HG03469 (cell line): ENCODE measurements at regions not wholly inside any gene's neighbourhood (a gene's known extent, or its start where the extent isn't known, plus 50 kb on each side); places are given as distances from the start of the nearest gene placed in this dataset.

ENCODE experiments used
- ATAC-seq: cut with Tn5 transposase; IDR thresholded peaks from one replicate; pipeline ENCODE4 v1.9.1; 2021; ENCODE audit warnings: mild to moderate bottlenecking, moderate library complexity, moderate number of reproducible peaks; ENCODE audit not compliant: unreplicated experiment

- ATAC-seq = no peak
These were observed 83.1 kb upstream of the IRF2BP2 start for GRCh38 chr1:234692966-234693580.

GRCh38 chr1:234691567-234691966 lies 81.6 kb upstream of the IRF2BP2 start:
- no peak for ATAC-seq

- ATAC-seq = no peak
These were observed 80.9 kb upstream of the IRF2BP2 start for GRCh38 chr1:234690872-234691271.

- no peak for ATAC-seq
These were observed 79.3 kb upstream of the IRF2BP2 start for GRCh38 chr1:234689236-234689635.

GRCh38 chr1:234687011-234687410 lies 77.0 kb upstream of the IRF2BP2 start:
- ATAC-seq = no peak

- ATAC-seq = no peak
These were observed 76.1 kb upstream of the IRF2BP2 start for GRCh38 chr1:234686035-234686434.

- ATAC-seq = no peak
These were observed 74.9 kb upstream of the IRF2BP2 start for GRCh38 chr1:234684856-234685255.

- no peak for ATAC-seq
These were observed 74.1 kb upstream of the IRF2BP2 start for GRCh38 chr1:234683861-234684632.

- no peak for ATAC-seq
These were observed 73.3 kb upstream of the IRF2BP2 start for GRCh38 chr1:234683127-234683860.

- no peak for ATAC-seq
These were observed 72.0 kb upstream of the IRF2BP2 start for GRCh38 chr1:234681990-234682389.

GRCh38 chr1:234681065-234681464 lies 71.1 kb upstream of the IRF2BP2 start:
- no peak for ATAC-seq

GRCh38 chr1:234680331-234680904 lies 70.4 kb upstream of the IRF2BP2 start:
- ATAC-seq = no peak

- ATAC-seq = no peak
These were observed 66.2 kb upstream of the IRF2BP2 start for GRCh38 chr1:234676103-234676594.

- no peak for ATAC-seq
These were observed 65.6 kb upstream of the IRF2BP2 start for GRCh38 chr1:234675572-234675971.

GRCh38 chr1:234675006-234675405 lies 65.0 kb upstream of the IRF2BP2 start:
- ATAC-seq = no peak

GRCh38 chr1:234674218-234674815 lies 64.3 kb upstream of the IRF2BP2 start:
- ATAC-seq = no peak

GRCh38 chr1:234672349-234673135 lies 62.6 kb upstream of the IRF2BP2 start:
- no peak for ATAC-seq

GRCh38 chr1:234670967-234671626 lies 61.1 kb upstream of the IRF2BP2 start:
- ATAC-seq = no peak

GRCh38 chr1:234669499-234669898 lies 59.5 kb upstream of the IRF2BP2 start:
- ATAC-seq = no peak

GRCh38 chr1:234668577-234668955 lies 58.6 kb upstream of the IRF2BP2 start:
- ATAC-seq = no peak
